ENCODE measurements at regions not wholly inside any gene's neighbourhood (a gene's known extent, or its start where the extent isn't known, plus 50 kb on each side); places are given as distances from the start of the nearest gene placed in this dataset.

GRCh38 chr15:29600262-29600661 lies 222.0 kb downstream of the TJP1 start:
- DNase-seq: no peak

- DNase-seq: no peak
These were observed 226.0 kb downstream of the TJP1 start for GRCh38 chr15:29596266-29596665.

- DNase-seq: no peak
These were observed 228.6 kb downstream of the TJP1 start for GRCh38 chr15:29593629-29594028.

GRCh38 chr15:29593111-29593510 lies 229.2 kb downstream of the TJP1 start:
- DNase-seq: no peak

- no peak for DNase-seq
These were observed 231.6 kb downstream of the TJP1 start for GRCh38 chr15:29590701-29591100.

GRCh38 chr15:29589975-29590374 lies 232.3 kb downstream of the TJP1 start:
- no peak for DNase-seq

- no peak for DNase-seq
These were observed 232.9 kb downstream of the TJP1 start for GRCh38 chr15:29589416-29589815.

GRCh38 chr15:29573197-29573838 lies 248.9 kb downstream of the TJP1 start:
- no peak for DNase-seq

GRCh38 chr15:29571792-29572431 lies 250.4 kb downstream of the TJP1 start:
- no peak for DNase-seq

- DNase-seq: peak; percentile 21
These were observed 251.1 kb downstream of the TJP1 start for GRCh38 chr15:29570948-29571791.

- DNase-seq: no peak
These were observed 251.9 kb downstream of the TJP1 start for GRCh38 chr15:29570121-29570947.

- no peak for DNase-seq
These were observed 252.7 kb downstream of the TJP1 start for GRCh38 chr15:29569533-29570092.

GRCh38 chr15:29568840-29569532 lies 253.3 kb downstream of the TJP1 start:
- DNase-seq: no peak

- no peak for DNase-seq
These were observed 254.9 kb downstream of the TJP1 start for GRCh38 chr15:29567336-29567735.

GRCh38 chr15:29566914-29567313 lies 255.4 kb downstream of the TJP1 start:
- DNase-seq: no peak

GRCh38 chr15:29563112-29563511 lies 259.2 kb downstream of the TJP1 start:
- DNase-seq: no peak

- DNase-seq: no peak
These were observed 261.4 kb downstream of the TJP1 start for GRCh38 chr15:29560896-29561295.

GRCh38 chr15:29558261-29558660 lies 264.0 kb downstream of the TJP1 start:
- no peak for DNase-seq

- DNase-seq: no peak
These were observed 265.1 kb downstream of the TJP1 start for GRCh38 chr15:29557171-29557570.

- no peak for DNase-seq
These were observed 265.9 kb downstream of the TJP1 start for GRCh38 chr15:29556380-29556779.

- no peak for DNase-seq
These were observed 267.7 kb downstream of the TJP1 start for GRCh38 chr15:29554531-29554930.

- DNase-seq: no peak
These were observed 271.3 kb downstream of the TJP1 start for GRCh38 chr15:29550834-29551465.
